ENCODE measurements at regions not wholly inside any gene's neighbourhood (a gene's known extent, or its start where the extent isn't known, plus 50 kb on each side); places are given as distances from the start of the nearest gene placed in this dataset.

DNA sequence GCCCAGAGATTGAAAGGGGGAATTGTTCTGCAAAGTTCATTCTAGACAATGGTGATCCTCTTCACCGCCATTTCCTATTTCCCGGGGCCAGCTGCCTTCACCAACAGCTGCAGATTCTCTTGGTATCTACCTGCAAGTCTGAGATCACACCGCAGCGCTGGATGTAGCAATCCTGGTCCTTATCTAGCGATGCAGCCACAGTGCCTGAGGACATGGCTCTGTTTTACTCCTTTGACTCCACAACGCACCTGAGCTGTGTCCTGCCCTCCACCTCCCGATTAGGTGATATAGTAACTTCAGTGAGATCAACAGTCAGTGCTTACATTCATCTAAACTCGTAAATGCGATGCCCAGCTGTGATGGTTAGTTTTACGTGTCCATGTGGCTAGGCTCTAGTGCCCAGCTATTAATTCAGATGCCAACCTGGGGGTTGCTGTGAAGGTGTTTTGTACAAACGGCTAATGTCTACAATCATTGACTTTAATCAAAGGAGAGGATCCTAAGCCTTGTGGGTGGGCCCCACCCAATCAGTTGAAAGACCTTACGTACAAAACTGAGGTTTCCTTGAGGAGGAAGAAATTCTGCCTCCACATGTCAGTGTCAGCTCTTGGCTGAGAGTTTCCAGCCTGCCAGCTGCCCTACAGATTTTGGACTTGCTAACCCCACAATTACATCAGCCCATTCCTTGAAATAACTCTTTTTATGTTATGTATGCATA lies 189.8 kb downstream of the SH3BP4 start (continued):
- TF ChIP-seq, protein P1, sequence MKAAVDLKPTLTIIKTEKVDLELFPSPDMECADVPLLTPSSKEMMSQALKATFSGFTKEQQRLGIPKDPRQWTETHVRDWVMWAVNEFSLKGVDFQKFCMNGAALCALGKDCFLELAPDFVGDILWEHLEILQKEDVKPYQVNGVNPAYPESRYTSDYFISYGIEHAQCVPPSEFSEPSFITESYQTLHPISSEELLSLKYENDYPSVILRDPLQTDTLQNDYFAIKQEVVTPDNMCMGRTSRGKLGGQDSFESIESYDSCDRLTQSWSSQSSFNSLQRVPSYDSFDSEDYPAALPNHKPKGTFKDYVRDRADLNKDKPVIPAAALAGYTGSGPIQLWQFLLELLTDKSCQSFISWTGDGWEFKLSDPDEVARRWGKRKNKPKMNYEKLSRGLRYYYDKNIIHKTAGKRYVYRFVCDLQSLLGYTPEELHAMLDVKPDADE (IDR thresholded peaks at IDR 0.05): no peak
- TF ChIP-seq, protein P2, sequence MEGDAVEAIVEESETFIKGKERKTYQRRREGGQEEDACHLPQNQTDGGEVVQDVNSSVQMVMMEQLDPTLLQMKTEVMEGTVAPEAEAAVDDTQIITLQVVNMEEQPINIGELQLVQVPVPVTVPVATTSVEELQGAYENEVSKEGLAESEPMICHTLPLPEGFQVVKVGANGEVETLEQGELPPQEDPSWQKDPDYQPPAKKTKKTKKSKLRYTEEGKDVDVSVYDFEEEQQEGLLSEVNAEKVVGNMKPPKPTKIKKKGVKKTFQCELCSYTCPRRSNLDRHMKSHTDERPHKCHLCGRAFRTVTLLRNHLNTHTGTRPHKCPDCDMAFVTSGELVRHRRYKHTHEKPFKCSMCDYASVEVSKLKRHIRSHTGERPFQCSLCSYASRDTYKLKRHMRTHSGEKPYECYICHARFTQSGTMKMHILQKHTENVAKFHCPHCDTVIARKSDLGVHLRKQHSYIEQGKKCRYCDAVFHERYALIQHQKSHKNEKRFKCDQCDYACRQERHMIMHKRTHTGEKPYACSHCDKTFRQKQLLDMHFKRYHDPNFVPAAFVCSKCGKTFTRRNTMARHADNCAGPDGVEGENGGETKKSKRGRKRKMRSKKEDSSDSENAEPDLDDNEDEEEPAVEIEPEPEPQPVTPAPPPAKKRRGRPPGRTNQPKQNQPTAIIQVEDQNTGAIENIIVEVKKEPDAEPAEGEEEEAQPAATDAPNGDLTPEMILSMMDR (conservative IDR thresholded peaks at IDR 0.05; ENCODE audit: low read depth in 2 of 2): no peak
- TF ChIP-seq ZNF114 (CRISPR knock-in tag; IDR thresholded peaks at IDR 0.05) (no peak), JUNB (IDR thresholded peaks at IDR 0.05; ENCODE audit: unreplicated experiment) (no peak), POLR2AphosphoS5 (IDR thresholded peaks at IDR 0.05; ENCODE audit: low read depth) (no peak)
- TF ChIP-seq, protein P3, sequence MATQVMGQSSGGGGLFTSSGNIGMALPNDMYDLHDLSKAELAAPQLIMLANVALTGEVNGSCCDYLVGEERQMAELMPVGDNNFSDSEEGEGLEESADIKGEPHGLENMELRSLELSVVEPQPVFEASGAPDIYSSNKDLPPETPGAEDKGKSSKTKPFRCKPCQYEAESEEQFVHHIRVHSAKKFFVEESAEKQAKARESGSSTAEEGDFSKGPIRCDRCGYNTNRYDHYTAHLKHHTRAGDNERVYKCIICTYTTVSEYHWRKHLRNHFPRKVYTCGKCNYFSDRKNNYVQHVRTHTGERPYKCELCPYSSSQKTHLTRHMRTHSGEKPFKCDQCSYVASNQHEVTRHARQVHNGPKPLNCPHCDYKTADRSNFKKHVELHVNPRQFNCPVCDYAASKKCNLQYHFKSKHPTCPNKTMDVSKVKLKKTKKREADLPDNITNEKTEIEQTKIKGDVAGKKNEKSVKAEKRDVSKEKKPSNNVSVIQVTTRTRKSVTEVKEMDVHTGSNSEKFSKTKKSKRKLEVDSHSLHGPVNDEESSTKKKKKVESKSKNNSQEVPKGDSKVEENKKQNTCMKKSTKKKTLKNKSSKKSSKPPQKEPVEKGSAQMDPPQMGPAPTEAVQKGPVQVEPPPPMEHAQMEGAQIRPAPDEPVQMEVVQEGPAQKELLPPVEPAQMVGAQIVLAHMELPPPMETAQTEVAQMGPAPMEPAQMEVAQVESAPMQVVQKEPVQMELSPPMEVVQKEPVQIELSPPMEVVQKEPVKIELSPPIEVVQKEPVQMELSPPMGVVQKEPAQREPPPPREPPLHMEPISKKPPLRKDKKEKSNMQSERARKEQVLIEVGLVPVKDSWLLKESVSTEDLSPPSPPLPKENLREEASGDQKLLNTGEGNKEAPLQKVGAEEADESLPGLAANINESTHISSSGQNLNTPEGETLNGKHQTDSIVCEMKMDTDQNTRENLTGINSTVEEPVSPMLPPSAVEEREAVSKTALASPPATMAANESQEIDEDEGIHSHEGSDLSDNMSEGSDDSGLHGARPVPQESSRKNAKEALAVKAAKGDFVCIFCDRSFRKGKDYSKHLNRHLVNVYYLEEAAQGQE (IDR thresholded peaks at IDR 0.05; ENCODE audit: unreplicated experiment): no peak

DNA sequence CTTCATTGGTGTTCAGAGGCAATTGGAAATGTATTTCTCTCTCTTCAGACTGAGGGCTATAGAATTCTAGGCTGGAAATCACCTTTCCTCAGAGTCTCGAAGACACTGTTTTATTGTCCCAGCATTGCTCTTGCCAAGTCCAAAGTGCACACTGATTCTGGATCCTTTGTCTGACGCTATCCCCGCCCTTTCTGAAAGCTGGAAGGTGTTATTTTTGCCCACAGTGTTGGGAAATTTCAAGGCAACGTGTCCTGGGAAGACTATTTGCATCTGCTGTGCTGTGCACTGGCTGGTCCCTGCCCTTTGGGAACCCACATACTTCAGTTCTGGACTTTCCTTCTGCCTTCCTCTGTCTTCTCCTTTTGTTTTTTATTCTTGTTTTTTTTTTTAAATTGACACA lies 190.8 kb downstream of the SH3BP4 start:
- ATAC-seq (no peak), DNase-seq (ENCODE audit: low spot score) (no peak)
- H3K4me3 Mint-ChIP-seq: no peak overlapping the region
- H3K9me3 Mint-ChIP-seq: no peaks in the 10 kb centered on the region
- Histone ChIP-seq H3K27ac (ENCODE audit: low read depth) (no peak overlapping the region), H3K4me3 (no peak overlapping the region), H3K36me3 (ENCODE audit: insufficient read depth) (no peaks in the 10 kb centered on the region), H2AFZ (no peak overlapping the region), H3F3A (replicated peaks; ENCODE audit: low read depth) (no peaks in the 10 kb centered on the region), H3K9me2 (ENCODE audit: insufficient read depth) (no peaks in the 10 kb centered on the region), H3K4me2 (no peak overlapping the region), H3K79me2 (replicated peaks; ENCODE audit: insufficient read depth) (no peaks in the 10 kb centered on the region), H4K20me1 (replicated peaks; ENCODE audit: insufficient read depth) (no peaks in the 10 kb centered on the region), H3K4me1 (ENCODE audit: insufficient read depth) (peaks cover 4% of the 10 kb centered on the region; the same call in 1 of the 2 replicates), H3K27me3 (ENCODE audit: insufficient read depth) (no peaks in the 10 kb centered on the region)
- H3K4me1 Mint-ChIP-seq: peaks cover 5% of the 10 kb centered on the region
- no peak overlapping the region for H3K27ac Mint-ChIP-seq
- TF ChIP-seq JUNB (IDR thresholded peaks at IDR 0.05; ENCODE audit: unreplicated experiment): no peak
- no peaks in the 10 kb centered on the region for H3K36me3 Mint-ChIP-seq (ENCODE audit: low read depth)
- peaks cover 5% of the 10 kb centered on the region for H3K27me3 Mint-ChIP-seq (ENCODE audit: insufficient read depth, low read depth, poor library complexity)

All from GM23338 (cell line).